ENCODE measurements at regions not wholly inside any gene's neighbourhood (a gene's known extent, or its start where the extent isn't known, plus 50 kb on each side); places are given as distances from the start of the nearest gene placed in this dataset.

DNA sequence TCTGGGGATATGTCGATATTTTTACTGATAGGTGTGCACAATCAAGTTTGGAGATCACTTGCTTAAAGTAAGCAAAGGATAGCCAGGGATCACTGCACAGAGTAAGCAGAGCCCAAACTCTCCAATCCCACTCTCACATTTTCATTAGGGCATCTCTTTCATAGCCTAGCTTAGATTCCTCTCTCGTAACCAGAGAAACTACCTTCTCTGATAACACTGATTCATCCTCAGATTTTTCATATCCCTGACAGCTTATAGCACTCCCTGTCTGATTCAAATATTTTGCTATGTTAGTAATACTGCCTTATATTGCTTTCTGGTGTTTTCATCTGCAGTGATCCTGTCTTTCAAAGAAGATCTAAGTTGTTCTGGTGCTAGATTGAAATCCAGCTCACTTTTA lies 123.7 kb downstream of the CBLL2 start:
- intact Hi-C loops (cut with DNase I): no loop called here
- no peak overlapping the region for H3K4me3 ChIP-seq
- H3K9me3 ChIP-seq: no peaks in the 10 kb centered on the region
- TF ChIP-seq, protein P1, sequence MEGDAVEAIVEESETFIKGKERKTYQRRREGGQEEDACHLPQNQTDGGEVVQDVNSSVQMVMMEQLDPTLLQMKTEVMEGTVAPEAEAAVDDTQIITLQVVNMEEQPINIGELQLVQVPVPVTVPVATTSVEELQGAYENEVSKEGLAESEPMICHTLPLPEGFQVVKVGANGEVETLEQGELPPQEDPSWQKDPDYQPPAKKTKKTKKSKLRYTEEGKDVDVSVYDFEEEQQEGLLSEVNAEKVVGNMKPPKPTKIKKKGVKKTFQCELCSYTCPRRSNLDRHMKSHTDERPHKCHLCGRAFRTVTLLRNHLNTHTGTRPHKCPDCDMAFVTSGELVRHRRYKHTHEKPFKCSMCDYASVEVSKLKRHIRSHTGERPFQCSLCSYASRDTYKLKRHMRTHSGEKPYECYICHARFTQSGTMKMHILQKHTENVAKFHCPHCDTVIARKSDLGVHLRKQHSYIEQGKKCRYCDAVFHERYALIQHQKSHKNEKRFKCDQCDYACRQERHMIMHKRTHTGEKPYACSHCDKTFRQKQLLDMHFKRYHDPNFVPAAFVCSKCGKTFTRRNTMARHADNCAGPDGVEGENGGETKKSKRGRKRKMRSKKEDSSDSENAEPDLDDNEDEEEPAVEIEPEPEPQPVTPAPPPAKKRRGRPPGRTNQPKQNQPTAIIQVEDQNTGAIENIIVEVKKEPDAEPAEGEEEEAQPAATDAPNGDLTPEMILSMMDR (IDR thresholded peaks at IDR 0.05): no peak
- TF ChIP-seq POLR2AphosphoS5 (IDR thresholded peaks at IDR 0.05) (no peak), POLR2A (IDR thresholded peaks at IDR 0.05) (no peak)
- 77% methylated on average over 2 of the region's 2 CpGs for WGBS
- H3K36me3 ChIP-seq: no peaks in the 10 kb centered on the region
- no peak overlapping the region for H3K27ac ChIP-seq
- H3K4me1 ChIP-seq (replicated peaks): no peaks in the 10 kb centered on the region
- H3K27me3 ChIP-seq (replicated peaks; ENCODE audit: insufficient read depth): no peaks in the 10 kb centered on the region
- no peak for DNase-seq (ENCODE audit: low spot score)

DNA sequence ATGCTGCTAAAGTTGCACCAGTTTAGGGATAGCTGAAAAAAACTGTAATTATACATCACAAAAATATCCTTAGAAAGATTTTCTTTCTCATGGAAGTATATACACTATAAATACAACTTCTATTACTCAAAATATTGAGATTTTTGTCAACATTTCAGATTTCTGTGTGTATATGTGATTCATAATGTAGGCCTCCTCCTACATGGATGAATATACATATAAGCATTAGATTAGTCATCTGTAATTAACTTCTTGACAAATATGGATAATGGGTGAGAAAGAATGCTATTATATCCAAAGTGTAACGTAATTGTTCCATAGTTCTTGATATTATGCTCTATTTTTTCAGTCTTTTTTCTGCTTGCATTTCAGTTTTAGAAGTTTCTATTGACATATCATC lies 124.9 kb downstream of the CBLL2 start:
- TF ChIP-seq, protein P1 (IDR thresholded peaks at IDR 0.05): no peak
- TF ChIP-seq POLR2AphosphoS5 (IDR thresholded peaks at IDR 0.05): no peak
- TF ChIP-seq POLR2A (IDR thresholded peaks at IDR 0.05): no peak
- Histone ChIP-seq H3K4me3 (no peak overlapping the region), H3K4me1 (replicated peaks) (no peaks in the 10 kb centered on the region), H3K36me3 (no peaks in the 10 kb centered on the region), H3K27me3 (replicated peaks; ENCODE audit: insufficient read depth) (no peaks in the 10 kb centered on the region), H3K27ac (no peak overlapping the region), H3K9me3 (no peaks in the 10 kb centered on the region)
- WGBS: 82% methylated on average over 1 of the region's 1 CpG
- intact Hi-C loops (cut with DNase I): no loop called here
- no peak for DNase-seq (ENCODE audit: low spot score)

- Histone ChIP-seq H3K4me1 (replicated peaks) (no peaks in the 10 kb centered on the region), H3K9me3 (no peaks in the 10 kb centered on the region), H3K27ac (no peak overlapping the region), H3K4me3 (no peak overlapping the region), H3K27me3 (replicated peaks; ENCODE audit: insufficient read depth) (no peaks in the 10 kb centered on the region), H3K36me3 (no peaks in the 10 kb centered on the region)
- TF ChIP-seq POLR2AphosphoS5 (IDR thresholded peaks at IDR 0.05): no peak
- TF ChIP-seq, protein P1 (IDR thresholded peaks at IDR 0.05): no peak
- no peak for TF ChIP-seq POLR2A (IDR thresholded peaks at IDR 0.05)
- DNase-seq (ENCODE audit: low spot score): no peak
- intact Hi-C loops (cut with DNase I): no loop called here
- 73% methylated on average over 3 of the region's 4 CpGs for WGBS
These were observed 126.9 kb downstream of the CBLL2 start for GRCh38 chrX:22399437-22400192.

DNA sequence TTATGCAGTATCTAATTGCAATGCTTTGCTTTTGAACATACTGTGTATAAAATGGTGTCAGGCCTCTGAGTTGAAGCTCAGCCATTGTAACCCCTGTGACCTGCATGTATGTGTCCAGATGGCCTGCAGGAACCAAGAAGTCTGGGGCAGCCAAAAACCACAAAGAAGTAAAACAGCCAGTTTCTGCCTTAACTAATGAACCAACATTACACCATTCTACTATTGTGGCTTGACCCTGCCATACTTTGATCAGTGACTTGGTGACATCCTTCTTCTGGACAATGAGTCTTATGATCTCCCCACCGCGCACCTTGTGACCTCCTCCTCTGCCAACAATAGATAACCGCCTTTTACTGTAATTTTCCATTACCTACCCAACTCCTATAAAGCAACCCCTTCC lies 131.6 kb downstream of the CBLL2 start:
- H3K4me3 ChIP-seq: no peak overlapping the region
- H3K9me3 ChIP-seq: no peaks in the 10 kb centered on the region
- H3K27me3 ChIP-seq (replicated peaks; ENCODE audit: insufficient read depth): no peaks in the 10 kb centered on the region
- DNase-seq (ENCODE audit: low spot score): no peak
- TF ChIP-seq POLR2A (IDR thresholded peaks at IDR 0.05) (no peak), POLR2AphosphoS5 (IDR thresholded peaks at IDR 0.05) (no peak)
- TF ChIP-seq, protein P1 (IDR thresholded peaks at IDR 0.05): no peak
- H3K27ac ChIP-seq: no peak overlapping the region
- H3K36me3 ChIP-seq: no peaks in the 10 kb centered on the region
- 100% methylated on average over 3 of the region's 3 CpGs for WGBS
- no peaks in the 10 kb centered on the region for H3K4me1 ChIP-seq (replicated peaks)
- intact Hi-C loops (cut with DNase I): no loop called here

- H3K27ac ChIP-seq: no peak overlapping the region
- WGBS: 72% methylated on average over 5 of the region's 5 CpGs
- no peaks in the 10 kb centered on the region for H3K9me3 ChIP-seq
- no peak for TF ChIP-seq POLR2A (IDR thresholded peaks at IDR 0.05)
- TF ChIP-seq POLR2AphosphoS5 (IDR thresholded peaks at IDR 0.05): no peak
- TF ChIP-seq, protein P1 (IDR thresholded peaks at IDR 0.05): no peak
- no peak for DNase-seq (ENCODE audit: low spot score)
- H3K4me1 ChIP-seq (replicated peaks): no peaks in the 10 kb centered on the region
- H3K27me3 ChIP-seq (replicated peaks; ENCODE audit: insufficient read depth): no peaks in the 10 kb centered on the region
- no peaks in the 10 kb centered on the region for H3K36me3 ChIP-seq
- no peak overlapping the region for H3K4me3 ChIP-seq
- intact Hi-C loops (cut with DNase I): no loop called here
These were observed 133.6 kb downstream of the CBLL2 start for GRCh38 chrX:22406201-22406737.

Measured in prostate gland (tissue), 2 donors.